SK-N-MC (cell line): ENCODE measurements at regions not wholly inside any gene's neighbourhood (a gene's known extent, or its start where the extent isn't known, plus 50 kb on each side); places are given as distances from the start of the nearest gene placed in this dataset.

Experiments used
- DNase-seq: peaks from one replicate; pipeline ENCODE4 v3.0.0-alpha.2; 2011; ENCODE audit warnings: low read depth, low spot score
- H3K27ac ChIP-seq: fragments of 200-600 bp; sonication (generic); 2 replicates; pipeline ENCODE4 v1.5.1; 2016; ENCODE audit warnings: mixed run types
- H3K36me3 ChIP-seq: fragments of 200-600 bp; sonication (generic); 2 replicates; pipeline ENCODE4 v1.6.1; 2017; ENCODE audit warnings: antibody characterized with exemption, low read length, mixed read lengths; ENCODE audit not compliant: insufficient read depth
- H3K4me3 ChIP-seq: fragments of 200-600 bp; sonication (generic); 2 replicates; pipeline ENCODE4 v1.5.1; 2016
- H3K9ac ChIP-seq: fragments of 200-600 bp; sonication (generic); 2 replicates; pipeline ENCODE4 v1.8.0; 2017; ENCODE audit warnings: mixed run types, mixed read lengths; ENCODE audit not compliant: insufficient read length
- H3K9me3 ChIP-seq: fragments of 200-600 bp; sonication (generic); 2 replicates; pipeline ENCODE4 v1.6.1; 2017; ENCODE audit warnings: low read depth, mild to moderate bottlenecking, antibody characterized with exemption, low read length, moderate library complexity, mixed read lengths
- EZH2 ChIP-seq: fragments of 200-600 bp; sonication (generic); IDR thresholded peaks from one replicate; pipeline ENCODE4 v1.6.1; 2017; ENCODE audit warnings: antibody characterized with exemption
- FOXP2 ChIP-seq: optimal IDR thresholded peaks from 2 replicates; pipeline ENCODE3; 2011; ENCODE audit warnings: mild to moderate bottlenecking, moderate library complexity; ENCODE audit not compliant: insufficient read depth; ENCODE audit errors: extremely low read length, control extremely low read depth
- POLR2AphosphoS5 ChIP-seq: IDR thresholded peaks from 2 replicates; pipeline ENCODE4 v1.6.1; 2012; ENCODE audit warnings: mild to moderate bottlenecking, low read depth, low read length, borderline replicate concordance

- Histone ChIP-seq H3K9ac (no peak overlapping the region), H3K36me3 (no peaks in the 10 kb centered on the region), H3K4me3 (no peak overlapping the region), H3K27ac (no peak overlapping the region), H3K9me3 (no peaks in the 10 kb centered on the region)
- DNase-seq = no peak
- no peak for TF ChIP-seq POLR2AphosphoS5
- no peak for TF ChIP-seq EZH2
- TF ChIP-seq FOXP2 = no peak
These were observed 129.0 kb upstream of the FAM98A start for GRCh38 chr2:33728106-33728505.

DNA sequence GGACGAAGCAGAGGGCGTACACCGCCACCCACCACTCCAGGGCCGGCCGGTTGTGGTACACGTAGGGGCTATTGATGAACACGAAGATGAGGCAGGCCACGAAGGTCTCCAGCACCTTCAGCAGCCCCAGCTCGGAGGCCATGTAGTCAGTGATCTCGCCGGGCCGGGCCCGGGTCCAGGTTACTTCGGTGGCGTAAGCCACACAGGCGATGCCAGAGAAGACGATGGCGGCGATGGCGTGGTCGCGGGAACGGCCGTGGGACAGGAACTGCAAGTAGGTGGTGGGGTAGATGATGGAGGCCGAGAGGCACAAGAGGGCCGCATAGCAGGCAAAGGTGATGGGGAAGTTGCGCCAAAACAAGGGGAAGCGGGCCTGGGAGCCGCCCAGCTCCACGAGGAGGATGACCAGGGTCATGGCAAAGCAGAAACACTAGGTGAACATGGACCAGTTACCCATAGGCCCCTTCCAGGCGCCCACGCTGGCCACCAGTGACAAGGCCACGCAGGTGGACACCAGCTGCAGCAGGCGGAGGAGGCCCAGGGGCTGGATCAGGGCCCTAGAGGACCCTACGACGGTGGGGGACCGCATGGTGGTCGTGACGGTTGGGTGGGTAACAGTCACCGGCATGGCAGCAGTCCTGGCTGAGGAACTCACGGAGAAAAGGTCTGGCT, 128.4 kb upstream of the FAM98A start:
- no peaks in the 10 kb centered on the region for H3K9me3 ChIP-seq
- no peak overlapping the region for H3K4me3 ChIP-seq
- DNase-seq = no peak
- H3K9ac ChIP-seq = no peak overlapping the region
- no peaks in the 10 kb centered on the region for H3K36me3 ChIP-seq
- TF ChIP-seq FOXP2 (no peak), POLR2AphosphoS5 (no peak), EZH2 (no peak)
- H3K27ac ChIP-seq = no peak overlapping the region

- H3K9me3 ChIP-seq = no peaks in the 10 kb centered on the region
- no peaks in the 10 kb centered on the region for H3K36me3 ChIP-seq
- H3K9ac ChIP-seq = no peak overlapping the region
- no peak for TF ChIP-seq EZH2
- peak overlapping the region; percentile 54; the same call in 1 of the 2 replicates for H3K27ac ChIP-seq
- H3K4me3 ChIP-seq = no peak overlapping the region
- DNase-seq = no peak
These were observed 127.3 kb upstream of the FAM98A start for GRCh38 chr2:33726415-33726814.

DNA sequence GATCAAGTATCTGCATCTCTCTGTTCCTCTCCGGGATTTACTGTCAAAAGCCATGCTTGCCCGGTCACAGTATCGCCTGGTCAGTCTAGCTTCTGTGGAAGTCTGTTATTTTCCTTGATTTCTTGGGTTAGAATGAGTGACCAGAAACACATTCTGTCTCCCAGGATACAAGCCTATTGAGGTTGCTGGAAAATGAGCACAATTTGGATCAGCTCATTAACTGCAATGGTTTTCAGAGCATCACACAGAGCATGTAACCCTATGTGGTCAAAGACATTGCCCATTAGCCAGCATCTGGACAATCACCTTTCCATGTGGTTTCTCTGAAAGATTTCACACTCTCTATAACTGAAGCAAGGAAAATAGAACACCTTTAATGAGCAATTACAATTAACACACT, 124.2 kb upstream of the FAM98A start:
- DNase-seq = no peak
- Histone ChIP-seq H3K27ac (no peak overlapping the region), H3K4me3 (no peak overlapping the region), H3K9me3 (no peaks in the 10 kb centered on the region), H3K36me3 (no peaks in the 10 kb centered on the region), H3K9ac (no peak overlapping the region)
- TF ChIP-seq EZH2 (no peak), POLR2AphosphoS5 (no peak), FOXP2 (no peak)

GRCh38 chr2:33719067-33719466, 120.0 kb upstream of the FAM98A start:
- Histone ChIP-seq H3K27ac (no peak overlapping the region), H3K4me3 (no peak overlapping the region), H3K9ac (no peak overlapping the region), H3K9me3 (no peaks in the 10 kb centered on the region), H3K36me3 (no peaks in the 10 kb centered on the region)
- TF ChIP-seq POLR2AphosphoS5 = no peak
- DNase-seq = no peak

GRCh38 chr2:33712674-33713073, 113.6 kb upstream of the FAM98A start:
- Histone ChIP-seq H3K27ac (no peak overlapping the region), H3K4me3 (no peak overlapping the region), H3K9ac (no peak overlapping the region), H3K36me3 (no peaks in the 10 kb centered on the region), H3K9me3 (no peaks in the 10 kb centered on the region)
- no peak for DNase-seq
- TF ChIP-seq EZH2 (no peak), FOXP2 (no peak), POLR2AphosphoS5 (no peak)

- peak overlapping the region; percentile 79 for H3K27ac ChIP-seq
- TF ChIP-seq EZH2 = no peak
- no peak for TF ChIP-seq FOXP2
- no peak for TF ChIP-seq POLR2AphosphoS5
- H3K36me3 ChIP-seq = no peaks in the 10 kb centered on the region
- no peak overlapping the region for H3K9ac ChIP-seq
- H3K9me3 ChIP-seq = no peaks in the 10 kb centered on the region
- peak overlapping the region; percentile 2; the same call in 1 of the 2 replicates for H3K4me3 ChIP-seq
- peak; percentile 5 for DNase-seq
These were observed 110.9 kb upstream of the FAM98A start for GRCh38 chr2:33709951-33710350.

GRCh38 chr2:33707312-33707711, 108.2 kb upstream of the FAM98A start:
- H3K36me3 ChIP-seq = no peaks in the 10 kb centered on the region
- no peak overlapping the region for H3K27ac ChIP-seq
- no peak for DNase-seq
- H3K9ac ChIP-seq = no peak overlapping the region
- no peak overlapping the region for H3K4me3 ChIP-seq
- H3K9me3 ChIP-seq = no peaks in the 10 kb centered on the region
- TF ChIP-seq EZH2 = no peak
- no peak for TF ChIP-seq FOXP2
- TF ChIP-seq POLR2AphosphoS5 = no peak

GRCh38 chr2:33706410-33706809, 107.3 kb upstream of the FAM98A start:
- TF ChIP-seq EZH2 = no peak
- TF ChIP-seq FOXP2 = no peak
- TF ChIP-seq POLR2AphosphoS5 = no peak
- Histone ChIP-seq H3K36me3 (no peaks in the 10 kb centered on the region), H3K9ac (no peak overlapping the region), H3K4me3 (no peak overlapping the region), H3K27ac (no peak overlapping the region), H3K9me3 (no peaks in the 10 kb centered on the region)
- DNase-seq = no peak
